Adrenal gland (tissue), 5 donors: ENCODE measurements at regions not wholly inside any gene's neighbourhood (a gene's known extent, or its start where the extent isn't known, plus 50 kb on each side); places are given as distances from the start of the nearest gene placed in this dataset.
A peak's percentile ranks its signal among the peaks of the same experiment; 100 is the strongest.

ENCODE experiments used
- CTCF ChIP-seq, 6 experiments: fragments of 450-650 bp in 4 of 6; fragments of 200-600 bp in 2 of 6; sonication (generic) in 1 of 6; IDR thresholded peaks; 1 replicate in 5 of 6; 2 replicates in 1 of 6; pipeline versions ENCODE4 v1.5.1 to v1.8.0; 2016 to 2021; ENCODE audit warnings: antibody characterized with exemption in 6 of 6, mild to moderate bottlenecking in 2 of 6, moderate library complexity in 1 of 6
- POLR2A ChIP-seq, 2 donors: fragments of 450-650 bp; IDR thresholded peaks; one replicate each; pipeline ENCODE4 v1.6.1; 2017; ENCODE audit warnings: antibody characterized with exemption in 2 of 2, mild to moderate bottlenecking in 2 of 2, moderate library complexity in 1 of 2
- donor health status: DM: no; HTN: no; CAD: no.

GRCh38 chr10:9331583-9332008, 1277.1 kb downstream of the GATA3 start:
- TF ChIP-seq CTCF (IDR thresholded peaks at IDR 0.05): peak; percentile 64 to 88 (median 70)
- TF ChIP-seq POLR2A (IDR thresholded peaks at IDR 0.05): no peak
